ENCODE measurements at regions not wholly inside any gene's neighbourhood (a gene's known extent, or its start where the extent isn't known, plus 50 kb on each side); places are given as distances from the start of the nearest gene placed in this dataset.
"Not testable (repeated sequence)": the region's sequence is repeated elsewhere in the genome, so short reads cannot be mapped to it uniquely, and the experiment has no call there.

DNA sequence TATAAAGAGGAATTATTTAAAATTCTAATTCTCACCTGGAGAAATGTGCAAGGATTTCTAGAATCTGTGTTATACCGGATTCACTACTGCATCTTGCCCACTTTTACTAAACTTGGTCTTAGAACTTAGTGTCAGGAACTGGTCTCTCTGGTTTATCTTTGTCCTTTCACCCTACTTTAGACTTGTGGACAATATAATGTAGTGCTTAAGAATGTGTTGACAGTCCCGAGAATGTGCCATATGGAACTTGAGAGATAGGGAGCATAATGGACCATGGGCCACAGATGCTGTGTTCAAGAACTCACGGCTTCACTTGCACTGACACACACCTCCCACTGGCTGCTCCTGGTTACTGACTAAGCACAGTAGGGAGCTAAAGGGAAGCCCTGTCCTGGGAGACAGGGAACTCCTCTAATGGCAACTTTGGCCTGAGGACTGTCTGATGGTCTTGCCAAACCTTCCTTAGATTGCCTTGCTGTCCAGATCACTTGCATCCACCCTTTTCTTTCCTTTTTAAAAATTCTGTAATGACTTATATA lies 476.0 kb upstream of the CHD1 start:
- POLR2A ChIA-PET; intact Hi-C loops (cut with micrococcal nuclease); BruUV-seq (replicated peaks); H3K4me1 Mint-ChIP-seq (ENCODE audit: insufficient read depth, unreplicated experiment); H3K27ac Mint-ChIP-seq (ENCODE audit: low read depth, unreplicated experiment); H3K27me3 Mint-ChIP-seq (ENCODE audit: insufficient read depth, unreplicated experiment); H3K36me3 Mint-ChIP-seq (ENCODE audit: insufficient read depth, unreplicated experiment); H3K9me3 Mint-ChIP-seq (ENCODE audit: unreplicated experiment); H3K4me3 Mint-ChIP-seq (ENCODE audit: unreplicated experiment); CTCF ChIA-PET; DNase-seq (ENCODE audit: unreplicated experiment): not testable (repeated sequence)

DNA sequence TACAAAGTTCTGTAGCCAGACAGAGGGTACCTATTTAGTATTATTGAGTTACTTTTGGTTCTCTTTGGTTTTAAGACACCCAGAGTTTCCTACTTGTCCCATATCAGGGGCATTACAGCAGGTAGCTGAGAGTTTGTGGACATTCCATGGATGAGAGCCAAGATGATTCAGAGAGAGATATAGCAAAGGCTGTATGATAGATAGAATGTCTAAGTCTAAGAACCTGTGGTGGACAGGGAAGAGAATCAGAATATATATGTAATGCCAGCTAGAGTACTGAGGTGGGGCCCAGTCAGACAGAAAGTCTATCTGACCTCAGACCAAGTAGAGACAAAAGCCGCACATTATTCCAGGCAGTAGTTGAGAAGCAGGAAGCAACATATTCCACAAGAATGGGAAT lies 471.8 kb upstream of the CHD1 start:
- H3K4me1 Mint-ChIP-seq (ENCODE audit: insufficient read depth, unreplicated experiment); H3K27ac Mint-ChIP-seq (ENCODE audit: low read depth, unreplicated experiment); H3K36me3 Mint-ChIP-seq (ENCODE audit: insufficient read depth, unreplicated experiment); H3K27me3 Mint-ChIP-seq (ENCODE audit: insufficient read depth, unreplicated experiment); H3K9me3 Mint-ChIP-seq (ENCODE audit: unreplicated experiment); H3K4me3 Mint-ChIP-seq (ENCODE audit: unreplicated experiment); BruUV-seq (replicated peaks); CTCF ChIA-PET; DNase-seq (ENCODE audit: unreplicated experiment); POLR2A ChIA-PET; intact Hi-C loops (cut with micrococcal nuclease): not testable (repeated sequence)

DNA sequence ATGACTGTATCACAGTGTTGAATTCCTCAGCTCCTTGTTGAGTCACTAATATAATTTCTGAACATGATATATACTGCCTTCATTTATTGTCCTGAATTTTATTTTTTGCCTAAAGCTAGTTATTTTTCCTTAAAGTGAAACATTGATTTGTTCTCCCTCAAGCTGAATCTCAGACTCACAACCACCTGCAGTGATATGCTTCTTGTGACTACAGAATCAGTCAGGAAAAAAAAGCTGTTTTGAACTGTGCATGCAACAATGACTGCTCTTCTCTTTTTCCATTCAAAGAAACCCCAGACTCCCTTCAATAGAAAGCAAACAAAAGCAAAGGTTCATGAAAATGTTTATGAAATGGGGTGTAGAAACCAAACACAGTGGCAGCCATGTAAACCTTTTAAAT lies 470.2 kb upstream of the CHD1 start:
- Mint-ChIP-seq H3K27ac (ENCODE audit: low read depth, unreplicated experiment) (no peak overlapping the region), H3K9me3 (ENCODE audit: unreplicated experiment) (no peaks in the 10 kb centered on the region), H3K36me3 (ENCODE audit: insufficient read depth, unreplicated experiment) (no peaks in the 10 kb centered on the region), H3K4me3 (ENCODE audit: unreplicated experiment) (no peak overlapping the region), H3K4me1 (ENCODE audit: insufficient read depth, unreplicated experiment) (no peaks in the 10 kb centered on the region), H3K27me3 (ENCODE audit: insufficient read depth, unreplicated experiment) (no peaks in the 10 kb centered on the region)
- CTCF ChIA-PET = interaction anchor here (0.6 kb wide), 1 partner anchor 156 kb away, joined by 4 read pairs; no protein-coding TSS in a partner anchor
- POLR2A ChIA-PET = interaction anchor here (0.7 kb wide), 1 partner anchor 257 kb away, joined by 3 read pairs; no protein-coding TSS in a partner anchor
- no TSS peak for BruUV-seq (replicated peaks)
- DNase-seq (ENCODE audit: unreplicated experiment) = no peak
- TF ChIP-seq, protein P1, sequence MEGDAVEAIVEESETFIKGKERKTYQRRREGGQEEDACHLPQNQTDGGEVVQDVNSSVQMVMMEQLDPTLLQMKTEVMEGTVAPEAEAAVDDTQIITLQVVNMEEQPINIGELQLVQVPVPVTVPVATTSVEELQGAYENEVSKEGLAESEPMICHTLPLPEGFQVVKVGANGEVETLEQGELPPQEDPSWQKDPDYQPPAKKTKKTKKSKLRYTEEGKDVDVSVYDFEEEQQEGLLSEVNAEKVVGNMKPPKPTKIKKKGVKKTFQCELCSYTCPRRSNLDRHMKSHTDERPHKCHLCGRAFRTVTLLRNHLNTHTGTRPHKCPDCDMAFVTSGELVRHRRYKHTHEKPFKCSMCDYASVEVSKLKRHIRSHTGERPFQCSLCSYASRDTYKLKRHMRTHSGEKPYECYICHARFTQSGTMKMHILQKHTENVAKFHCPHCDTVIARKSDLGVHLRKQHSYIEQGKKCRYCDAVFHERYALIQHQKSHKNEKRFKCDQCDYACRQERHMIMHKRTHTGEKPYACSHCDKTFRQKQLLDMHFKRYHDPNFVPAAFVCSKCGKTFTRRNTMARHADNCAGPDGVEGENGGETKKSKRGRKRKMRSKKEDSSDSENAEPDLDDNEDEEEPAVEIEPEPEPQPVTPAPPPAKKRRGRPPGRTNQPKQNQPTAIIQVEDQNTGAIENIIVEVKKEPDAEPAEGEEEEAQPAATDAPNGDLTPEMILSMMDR (IDR thresholded peaks at IDR 0.05; ENCODE audit: unreplicated experiment) = no peak
- intact Hi-C loops (cut with micrococcal nuclease) = no loop called here

DNA sequence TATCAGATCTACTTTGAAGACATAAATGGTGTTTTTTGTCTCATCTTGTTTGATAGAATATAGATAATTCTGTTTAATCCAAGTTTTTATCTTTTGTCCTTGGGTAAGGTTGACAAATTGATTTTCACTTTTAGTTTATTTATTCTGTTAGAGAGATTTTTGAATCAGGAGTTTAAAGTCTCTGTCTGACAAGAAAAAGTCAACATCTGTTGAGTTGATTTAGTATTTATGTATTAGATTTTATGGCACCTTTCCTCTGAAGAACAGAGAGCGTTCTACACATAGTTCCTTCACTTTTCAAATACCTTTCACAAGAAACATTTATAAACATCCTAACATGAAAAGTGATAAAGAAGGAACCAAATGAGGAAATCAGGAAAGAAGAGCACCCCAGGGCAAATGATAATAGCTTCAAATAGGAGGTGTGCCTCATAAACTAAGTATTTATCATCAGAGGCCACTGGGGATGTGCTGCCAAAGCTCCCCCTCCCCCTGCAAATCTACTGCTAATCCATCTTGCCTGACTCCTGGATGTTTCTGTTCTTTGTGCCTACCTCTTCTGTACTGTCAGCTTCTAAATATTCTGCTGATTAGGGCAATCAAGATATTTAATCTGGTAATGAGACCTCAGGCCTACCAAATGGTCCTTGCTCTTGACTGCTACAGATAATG lies 457.7 kb upstream of the CHD1 start:
- TF ChIP-seq, protein P1 (IDR thresholded peaks at IDR 0.05; ENCODE audit: unreplicated experiment) = no peak

DNA sequence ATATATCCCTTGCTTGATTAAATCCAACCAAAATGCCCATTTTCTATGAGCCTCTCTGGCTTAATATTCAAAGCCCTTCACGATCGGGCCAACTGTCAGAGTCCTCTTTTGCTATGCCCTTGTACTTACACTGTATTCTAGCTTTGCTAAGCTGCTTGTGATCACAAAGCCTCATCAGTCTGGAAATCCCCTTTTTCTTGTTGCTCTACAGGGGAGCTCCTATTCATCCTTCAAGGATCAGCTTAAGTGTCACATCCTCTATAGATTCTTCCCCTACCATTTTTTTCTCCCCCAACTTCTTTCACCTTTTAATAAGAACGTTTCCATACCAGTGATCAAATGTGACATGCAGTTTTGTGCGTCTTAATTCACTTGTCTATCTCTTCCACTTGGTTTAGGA lies 450.4 kb upstream of the CHD1 start:
- peaks cover 17% of the 10 kb centered on the region for H3K27me3 Mint-ChIP-seq (ENCODE audit: insufficient read depth, unreplicated experiment)
- intact Hi-C loops (cut with micrococcal nuclease) = no loop called here
- H3K4me3 Mint-ChIP-seq (ENCODE audit: unreplicated experiment) = no peak overlapping the region
- no peak for DNase-seq (ENCODE audit: unreplicated experiment)
- POLR2A ChIA-PET = no interaction called here
- TF ChIP-seq, protein P1 (IDR thresholded peaks at IDR 0.05; ENCODE audit: unreplicated experiment) = no peak
- no peak overlapping the region for H3K27ac Mint-ChIP-seq (ENCODE audit: low read depth, unreplicated experiment)
- peaks cover 5% of the 10 kb centered on the region for H3K9me3 Mint-ChIP-seq (ENCODE audit: unreplicated experiment)
- BruUV-seq (replicated peaks) = no TSS peak
- CTCF ChIA-PET = interaction anchor here (0.7 kb wide), 1 partner anchor 872 kb away, joined by 3 read pairs; no protein-coding TSS in a partner anchor
- no peaks in the 10 kb centered on the region for H3K4me1 Mint-ChIP-seq (ENCODE audit: insufficient read depth, unreplicated experiment)
- no peaks in the 10 kb centered on the region for H3K36me3 Mint-ChIP-seq (ENCODE audit: insufficient read depth, unreplicated experiment)

More for the DNA sequence above, 457.7 kb upstream of the CHD1 start:
- Mint-ChIP-seq H3K4me1 (ENCODE audit: insufficient read depth, unreplicated experiment) (no peaks in the 10 kb centered on the region), H3K4me3 (ENCODE audit: unreplicated experiment) (no peak overlapping the region), H3K27me3 (ENCODE audit: insufficient read depth, unreplicated experiment) (peaks cover 20% of the 10 kb centered on the region), H3K36me3 (ENCODE audit: insufficient read depth, unreplicated experiment) (no peaks in the 10 kb centered on the region), H3K27ac (ENCODE audit: low read depth, unreplicated experiment) (no peak overlapping the region), H3K9me3 (ENCODE audit: unreplicated experiment) (peaks cover 12% of the 10 kb centered on the region)
- no peak for DNase-seq (ENCODE audit: unreplicated experiment)
- BruUV-seq (replicated peaks) = no TSS peak
- ChIA-PET POLR2A (no interaction called here), CTCF (no interaction called here)
- intact Hi-C loops (cut with micrococcal nuclease) = no loop called here
